ENCODE measurements at regions not wholly inside any gene's neighbourhood (a gene's known extent, or its start where the extent isn't known, plus 50 kb on each side); places are given as distances from the start of the nearest gene placed in this dataset.

DNA sequence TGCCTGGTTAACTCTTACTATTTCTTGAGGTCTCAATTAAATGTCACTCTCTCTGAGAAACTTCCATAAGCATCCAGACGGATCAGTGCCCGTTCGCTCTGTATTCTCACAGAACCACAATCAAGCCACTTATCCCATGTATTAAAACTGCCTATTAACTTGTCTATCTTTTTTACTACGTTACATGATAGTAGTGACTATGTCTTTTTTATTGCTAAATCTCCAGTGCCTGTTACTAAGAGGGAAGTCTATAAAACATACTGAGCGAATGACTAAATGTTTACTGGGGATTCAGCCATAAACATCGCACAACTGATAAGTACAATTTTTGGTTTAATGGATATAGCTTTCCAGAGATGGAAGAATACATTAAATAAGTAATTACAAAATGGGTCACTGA, 399.9 kb downstream of the NXPH1 start:
- H2AFZ ChIP-seq (ENCODE audit: low read depth, low read length): no peak overlapping the region
- H3K27ac ChIP-seq (ENCODE audit: low read length): no peak overlapping the region
- TF ChIP-seq, protein P1, sequence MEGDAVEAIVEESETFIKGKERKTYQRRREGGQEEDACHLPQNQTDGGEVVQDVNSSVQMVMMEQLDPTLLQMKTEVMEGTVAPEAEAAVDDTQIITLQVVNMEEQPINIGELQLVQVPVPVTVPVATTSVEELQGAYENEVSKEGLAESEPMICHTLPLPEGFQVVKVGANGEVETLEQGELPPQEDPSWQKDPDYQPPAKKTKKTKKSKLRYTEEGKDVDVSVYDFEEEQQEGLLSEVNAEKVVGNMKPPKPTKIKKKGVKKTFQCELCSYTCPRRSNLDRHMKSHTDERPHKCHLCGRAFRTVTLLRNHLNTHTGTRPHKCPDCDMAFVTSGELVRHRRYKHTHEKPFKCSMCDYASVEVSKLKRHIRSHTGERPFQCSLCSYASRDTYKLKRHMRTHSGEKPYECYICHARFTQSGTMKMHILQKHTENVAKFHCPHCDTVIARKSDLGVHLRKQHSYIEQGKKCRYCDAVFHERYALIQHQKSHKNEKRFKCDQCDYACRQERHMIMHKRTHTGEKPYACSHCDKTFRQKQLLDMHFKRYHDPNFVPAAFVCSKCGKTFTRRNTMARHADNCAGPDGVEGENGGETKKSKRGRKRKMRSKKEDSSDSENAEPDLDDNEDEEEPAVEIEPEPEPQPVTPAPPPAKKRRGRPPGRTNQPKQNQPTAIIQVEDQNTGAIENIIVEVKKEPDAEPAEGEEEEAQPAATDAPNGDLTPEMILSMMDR (IDR thresholded peaks at IDR 0.05; ENCODE audit: low read depth, low read length): no peak
- H3K4me2 ChIP-seq (ENCODE audit: low read length): no peak overlapping the region
- H4K20me1 ChIP-seq (ENCODE audit: insufficient read depth, low read length): no peaks in the 10 kb centered on the region
- H3K9me3 ChIP-seq (ENCODE audit: insufficient read depth, low read length): no peaks in the 10 kb centered on the region
- H3K4me1 ChIP-seq (ENCODE audit: low read length): no peaks in the 10 kb centered on the region
- no peak overlapping the region for H3K9ac ChIP-seq (ENCODE audit: low read length)
- no peaks in the 10 kb centered on the region for H3K27me3 ChIP-seq (ENCODE audit: low read depth, low read length)
- H3K79me2 ChIP-seq (ENCODE audit: low read length): no peaks in the 10 kb centered on the region
- H3K4me3 ChIP-seq (ENCODE audit: low read length): no peak overlapping the region
- no peaks in the 10 kb centered on the region for H3K36me3 ChIP-seq (replicated peaks; ENCODE audit: low read depth, low read length)

DNA sequence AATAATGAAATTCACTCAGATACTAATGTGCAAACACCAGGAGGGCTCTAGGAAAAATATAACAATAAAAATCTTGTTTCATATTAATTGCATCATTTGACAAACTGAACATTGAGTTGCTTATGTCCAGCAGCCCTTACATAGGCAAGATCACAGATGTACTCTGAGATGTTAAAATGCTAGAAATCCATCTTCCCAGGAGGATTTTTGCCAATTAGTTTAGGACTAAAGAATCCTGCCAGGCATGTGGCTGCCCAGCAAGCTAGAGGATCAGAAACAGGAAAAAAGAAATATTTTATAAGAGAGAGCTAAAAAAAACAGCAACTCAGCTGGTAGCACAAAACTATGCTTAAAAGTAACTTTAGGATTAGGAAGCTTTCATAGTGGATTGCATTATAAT, 407.8 kb downstream of the NXPH1 start:
- no peaks in the 10 kb centered on the region for H3K36me3 ChIP-seq (replicated peaks; ENCODE audit: low read depth, low read length)
- TF ChIP-seq, protein P1 (IDR thresholded peaks at IDR 0.05; ENCODE audit: low read depth, low read length): no peak
- no peak for TF ChIP-seq EZH2phosphoT487 (IDR thresholded peaks at IDR 0.05; ENCODE audit: low read depth)
- no peaks in the 10 kb centered on the region for H4K20me1 ChIP-seq (ENCODE audit: insufficient read depth, low read length)
- H3K9ac ChIP-seq (ENCODE audit: low read length): no peak overlapping the region
- no peak overlapping the region for H2AFZ ChIP-seq (ENCODE audit: low read depth, low read length)
- no peak overlapping the region for H3K27ac ChIP-seq (ENCODE audit: low read length)
- H3K9me3 ChIP-seq (ENCODE audit: insufficient read depth, low read length): no peaks in the 10 kb centered on the region
- H3K4me3 ChIP-seq (ENCODE audit: low read length): no peak overlapping the region
- H3K27me3 ChIP-seq (ENCODE audit: low read depth, low read length): no peaks in the 10 kb centered on the region
- H3K4me2 ChIP-seq (ENCODE audit: low read length): no peak overlapping the region
- no peaks in the 10 kb centered on the region for H3K4me1 ChIP-seq (ENCODE audit: low read length)
- no peaks in the 10 kb centered on the region for H3K79me2 ChIP-seq (ENCODE audit: low read length)

GRCh38 chr7:8871716-8872115, 438.3 kb downstream of the NXPH1 start:
- no peak overlapping the region for H3K4me2 ChIP-seq (ENCODE audit: low read length)
- H3K36me3 ChIP-seq (replicated peaks; ENCODE audit: low read depth, low read length): no peaks in the 10 kb centered on the region
- H3K4me1 ChIP-seq (ENCODE audit: low read length): no peaks in the 10 kb centered on the region
- H3K79me2 ChIP-seq (ENCODE audit: low read length): no peaks in the 10 kb centered on the region
- no peak overlapping the region for H3K4me3 ChIP-seq (ENCODE audit: low read length)
- no peaks in the 10 kb centered on the region for H3K27me3 ChIP-seq (ENCODE audit: low read depth, low read length)
- H3K9ac ChIP-seq (ENCODE audit: low read length): no peak overlapping the region
- no peaks in the 10 kb centered on the region for H3K9me3 ChIP-seq (ENCODE audit: insufficient read depth, low read length)
- H3K27ac ChIP-seq (ENCODE audit: low read length): no peak overlapping the region
- no peak overlapping the region for H2AFZ ChIP-seq (ENCODE audit: low read depth, low read length)
- TF ChIP-seq, protein P1 (IDR thresholded peaks at IDR 0.05; ENCODE audit: low read depth, low read length): no peak
- TF ChIP-seq EZH2phosphoT487 (IDR thresholded peaks at IDR 0.05; ENCODE audit: low read depth): no peak
- no peaks in the 10 kb centered on the region for H4K20me1 ChIP-seq (ENCODE audit: insufficient read depth, low read length)

GRCh38 chr7:8881916-8882315, 448.5 kb downstream of the NXPH1 start:
- H3K4me1 ChIP-seq (ENCODE audit: low read length): no peaks in the 10 kb centered on the region
- no peaks in the 10 kb centered on the region for H3K36me3 ChIP-seq (replicated peaks; ENCODE audit: low read depth, low read length)
- H3K9ac ChIP-seq (ENCODE audit: low read length): no peak overlapping the region
- no peaks in the 10 kb centered on the region for H3K79me2 ChIP-seq (ENCODE audit: low read length)
- TF ChIP-seq EZH2phosphoT487 (IDR thresholded peaks at IDR 0.05; ENCODE audit: low read depth): no peak
- TF ChIP-seq, protein P1 (IDR thresholded peaks at IDR 0.05; ENCODE audit: low read depth, low read length): no peak
- no peaks in the 10 kb centered on the region for H3K27me3 ChIP-seq (ENCODE audit: low read depth, low read length)
- H4K20me1 ChIP-seq (ENCODE audit: insufficient read depth, low read length): no peaks in the 10 kb centered on the region
- H3K9me3 ChIP-seq (ENCODE audit: insufficient read depth, low read length): no peaks in the 10 kb centered on the region
- no peak overlapping the region for H3K27ac ChIP-seq (ENCODE audit: low read length)
- H3K4me3 ChIP-seq (ENCODE audit: low read length): no peak overlapping the region
- H2AFZ ChIP-seq (ENCODE audit: low read depth, low read length): no peak overlapping the region
- no peak overlapping the region for H3K4me2 ChIP-seq (ENCODE audit: low read length)

Measured in OCI-LY3 (cell line).